ENCODE measurements at regions not wholly inside any gene's neighbourhood (a gene's known extent, or its start where the extent isn't known, plus 50 kb on each side); places are given as distances from the start of the nearest gene placed in this dataset.

DNA sequence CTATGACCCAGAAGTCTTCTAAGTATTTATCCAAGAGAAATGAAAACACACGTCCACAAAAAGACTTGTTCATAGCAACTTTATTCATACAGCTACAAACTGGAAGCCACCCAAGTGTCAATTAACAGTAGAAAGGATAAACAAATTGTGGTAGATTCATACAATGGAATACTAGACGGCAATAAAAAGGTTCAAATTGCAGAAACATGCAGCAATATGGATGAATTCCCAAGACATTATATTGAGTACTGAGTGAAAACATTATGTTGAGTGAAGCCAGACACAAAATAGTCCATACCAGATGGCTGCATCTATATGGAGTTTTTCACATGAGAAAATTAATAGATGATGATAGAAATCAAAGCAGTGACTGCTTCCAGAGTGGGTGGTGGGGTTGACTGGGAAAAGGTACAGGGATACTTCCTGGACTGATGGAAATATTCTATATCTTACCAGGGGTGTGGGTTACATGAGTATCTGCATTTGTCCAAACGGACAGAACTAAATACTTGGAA is 292.0 kb downstream of the FGFR2 start:
- H3F3A ChIP-seq (ENCODE audit: low read depth), result no peaks in the 10 kb centered on the region
- no peaks in the 10 kb centered on the region for H3K4me1 ChIP-seq (ENCODE audit: insufficient read depth, low read length, poor library complexity, severe bottlenecking)
- H3K4me3 ChIP-seq (ENCODE audit: low read length, poor library complexity, severe bottlenecking), result no peak overlapping the region
- TF ChIP-seq, protein P1, sequence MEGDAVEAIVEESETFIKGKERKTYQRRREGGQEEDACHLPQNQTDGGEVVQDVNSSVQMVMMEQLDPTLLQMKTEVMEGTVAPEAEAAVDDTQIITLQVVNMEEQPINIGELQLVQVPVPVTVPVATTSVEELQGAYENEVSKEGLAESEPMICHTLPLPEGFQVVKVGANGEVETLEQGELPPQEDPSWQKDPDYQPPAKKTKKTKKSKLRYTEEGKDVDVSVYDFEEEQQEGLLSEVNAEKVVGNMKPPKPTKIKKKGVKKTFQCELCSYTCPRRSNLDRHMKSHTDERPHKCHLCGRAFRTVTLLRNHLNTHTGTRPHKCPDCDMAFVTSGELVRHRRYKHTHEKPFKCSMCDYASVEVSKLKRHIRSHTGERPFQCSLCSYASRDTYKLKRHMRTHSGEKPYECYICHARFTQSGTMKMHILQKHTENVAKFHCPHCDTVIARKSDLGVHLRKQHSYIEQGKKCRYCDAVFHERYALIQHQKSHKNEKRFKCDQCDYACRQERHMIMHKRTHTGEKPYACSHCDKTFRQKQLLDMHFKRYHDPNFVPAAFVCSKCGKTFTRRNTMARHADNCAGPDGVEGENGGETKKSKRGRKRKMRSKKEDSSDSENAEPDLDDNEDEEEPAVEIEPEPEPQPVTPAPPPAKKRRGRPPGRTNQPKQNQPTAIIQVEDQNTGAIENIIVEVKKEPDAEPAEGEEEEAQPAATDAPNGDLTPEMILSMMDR (conservative IDR thresholded peaks at IDR 0.05; ENCODE audit: low read length), result no peak
- no peak for TF ChIP-seq EZH2phosphoT487 (IDR thresholded peaks at IDR 0.05; ENCODE audit: borderline replicate concordance)
- H3K9me2 ChIP-seq (replicated peaks; ENCODE audit: low read depth, low read length), result no peaks in the 10 kb centered on the region
- H2AFZ ChIP-seq (ENCODE audit: low read length), result no peak overlapping the region
- no peak overlapping the region for H3K9ac ChIP-seq (ENCODE audit: low read depth, low read length, poor library complexity, severe bottlenecking)
- no peaks in the 10 kb centered on the region for H3K36me3 ChIP-seq (ENCODE audit: insufficient read depth, low read length)
- H3K27me3 ChIP-seq (ENCODE audit: insufficient read depth, low read length, poor library complexity, severe bottlenecking), result no peaks in the 10 kb centered on the region
- H4K20me1 ChIP-seq (ENCODE audit: insufficient read depth, low read length, poor library complexity, severe bottlenecking), result no peaks in the 10 kb centered on the region
- H3K9me3 ChIP-seq (ENCODE audit: insufficient read depth, low read depth, low read length), result no peaks in the 10 kb centered on the region
- H3K79me2 ChIP-seq (ENCODE audit: insufficient read depth, low read length), result no peaks in the 10 kb centered on the region
- H3K4me2 ChIP-seq (ENCODE audit: low read depth, low read length, poor library complexity, severe bottlenecking), result no peak overlapping the region

DNA sequence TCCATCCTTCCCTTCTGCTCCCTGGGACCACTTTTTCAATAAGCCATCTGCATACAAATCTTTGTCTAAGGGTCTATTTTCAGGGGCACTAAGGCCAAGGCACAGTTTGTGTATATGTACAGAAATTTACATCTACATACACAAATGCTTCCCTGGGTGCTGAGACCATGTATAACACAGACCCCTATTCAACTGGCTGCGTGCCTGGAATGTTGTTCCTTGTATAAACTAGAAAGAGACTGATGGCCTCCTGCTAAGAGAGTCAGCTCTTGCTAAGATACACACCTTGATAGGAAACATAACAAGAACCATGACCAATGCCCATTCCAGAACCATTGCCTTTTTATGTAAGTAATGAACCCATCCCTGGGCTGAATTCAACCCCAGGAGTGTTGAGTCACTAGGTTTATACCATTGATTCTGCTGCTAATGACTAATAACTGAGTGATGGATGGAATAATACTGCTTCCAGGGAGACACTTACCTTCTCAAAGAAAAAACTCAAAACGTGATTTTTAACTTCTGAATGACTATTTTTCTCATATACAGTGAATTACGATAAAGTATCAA is 290.7 kb downstream of the FGFR2 start:
- no peaks in the 10 kb centered on the region for H3K79me2 ChIP-seq (ENCODE audit: insufficient read depth, low read length)
- H3K9me2 ChIP-seq (replicated peaks; ENCODE audit: low read depth, low read length), result no peaks in the 10 kb centered on the region
- no peaks in the 10 kb centered on the region for H3K9me3 ChIP-seq (ENCODE audit: insufficient read depth, low read depth, low read length)
- H3K36me3 ChIP-seq (ENCODE audit: insufficient read depth, low read length), result no peaks in the 10 kb centered on the region
- no peaks in the 10 kb centered on the region for H4K20me1 ChIP-seq (ENCODE audit: insufficient read depth, low read length, poor library complexity, severe bottlenecking)
- TF ChIP-seq EZH2phosphoT487 (IDR thresholded peaks at IDR 0.05; ENCODE audit: borderline replicate concordance), result no peak
- TF ChIP-seq, protein P1 (conservative IDR thresholded peaks at IDR 0.05; ENCODE audit: low read length), result no peak
- no peak overlapping the region for H3K4me3 ChIP-seq (ENCODE audit: low read length, poor library complexity, severe bottlenecking)
- H3F3A ChIP-seq (ENCODE audit: low read depth), result no peaks in the 10 kb centered on the region
- H3K27me3 ChIP-seq (ENCODE audit: insufficient read depth, low read length, poor library complexity, severe bottlenecking), result no peaks in the 10 kb centered on the region
- no peak overlapping the region for H2AFZ ChIP-seq (ENCODE audit: low read length)
- no peak overlapping the region for H3K4me2 ChIP-seq (ENCODE audit: low read depth, low read length, poor library complexity, severe bottlenecking)
- no peaks in the 10 kb centered on the region for H3K4me1 ChIP-seq (ENCODE audit: insufficient read depth, low read length, poor library complexity, severe bottlenecking)
- no peak overlapping the region for H3K9ac ChIP-seq (ENCODE audit: low read depth, low read length, poor library complexity, severe bottlenecking)

DNA sequence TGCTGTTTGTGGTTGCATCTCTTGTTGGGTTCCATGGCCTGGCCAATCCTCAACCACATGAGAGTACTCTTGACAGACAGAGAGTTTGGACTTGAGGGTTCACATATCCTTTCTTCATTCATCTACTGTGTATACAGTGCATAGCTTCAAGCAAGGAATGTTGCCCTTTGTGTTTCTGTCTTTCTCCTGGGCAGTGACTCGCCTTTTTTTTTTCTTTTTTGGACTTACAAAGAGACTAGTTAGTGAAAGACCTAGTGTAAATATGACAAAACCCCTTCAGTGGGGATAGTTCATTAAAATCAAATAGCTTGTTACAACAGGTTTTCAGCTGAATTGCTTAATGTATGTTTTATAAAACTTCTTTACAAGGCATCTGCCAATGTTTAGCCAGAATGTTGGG is 290.2 kb downstream of the FGFR2 start:
- Histone ChIP-seq H3K9me2 (replicated peaks; ENCODE audit: low read depth, low read length) (no peaks in the 10 kb centered on the region), H3F3A (ENCODE audit: low read depth) (no peaks in the 10 kb centered on the region), H2AFZ (ENCODE audit: low read length) (no peak overlapping the region), H3K4me3 (ENCODE audit: low read length, poor library complexity, severe bottlenecking) (no peak overlapping the region), H3K27me3 (ENCODE audit: insufficient read depth, low read length, poor library complexity, severe bottlenecking) (no peaks in the 10 kb centered on the region), H3K4me2 (ENCODE audit: low read depth, low read length, poor library complexity, severe bottlenecking) (no peak overlapping the region), H3K36me3 (ENCODE audit: insufficient read depth, low read length) (no peaks in the 10 kb centered on the region), H3K79me2 (ENCODE audit: insufficient read depth, low read length) (no peaks in the 10 kb centered on the region), H3K9me3 (ENCODE audit: insufficient read depth, low read depth, low read length) (no peaks in the 10 kb centered on the region), H3K4me1 (ENCODE audit: insufficient read depth, low read length, poor library complexity, severe bottlenecking) (no peaks in the 10 kb centered on the region), H4K20me1 (ENCODE audit: insufficient read depth, low read length, poor library complexity, severe bottlenecking) (no peaks in the 10 kb centered on the region), H3K9ac (ENCODE audit: low read depth, low read length, poor library complexity, severe bottlenecking) (no peak overlapping the region)
- TF ChIP-seq, protein P1 (conservative IDR thresholded peaks at IDR 0.05; ENCODE audit: low read length), result no peak
- no peak for TF ChIP-seq EZH2phosphoT487 (IDR thresholded peaks at IDR 0.05; ENCODE audit: borderline replicate concordance)
